Endothelial cell of umbilical vein (primary cell): ENCODE measurements at regions not wholly inside any gene's neighbourhood (a gene's known extent, or its start where the extent isn't known, plus 50 kb on each side); places are given as distances from the start of the nearest gene placed in this dataset.

Source experiments
- BruUV-seq: library from RNA; stranded (reverse); fragments of 400-500 nt; replicated peaks from 2 replicates; lab custom pipeline; 2021; lab: Mats Ljungman, UMichigan
- CTCF ChIA-PET: fragments of 300-600, 350-600 bp; sonication (Branson Sonifier 250); formaldehyde crosslinking; loops from one replicate; lab custom pipeline; 2021; ENCODE audit warnings: antibody characterized with exemption, inconsistent platforms; lab: Charles Lee
- POLR2A ChIA-PET: fragments of 300-600, 350-600 bp; sonication (Branson Sonifier 250); formaldehyde crosslinking; loops from one replicate; lab custom pipeline; 2021; ENCODE audit warnings: antibody characterized with exemption, inconsistent platforms; lab: Charles Lee
- DNase-seq: peaks from one replicate; pipeline ENCODE4 v3.0.0-alpha.2; 2011; ENCODE audit warnings: low read depth, low spot score
- FAIRE-seq: peaks from 2 replicates; lab custom pipeline; 2011; peaks lifted over from hg19 to GRCh38; lab: Jason Lieb, UNC
- H2AFZ ChIP-seq: 2 replicates; pipeline ENCODE4 v1.6.0; 2012; ENCODE audit warnings: low read depth, low read length, control low read depth, inconsistent platforms
- H3K27ac ChIP-seq: 2 replicates; pipeline ENCODE4 v1.5.1; 2011; ENCODE audit warnings: low read depth, mild to moderate bottlenecking, control low read depth, low read length, moderate library complexity; ENCODE audit not compliant: insufficient read depth
- H3K27me3 ChIP-seq, 2 experiments: 2 replicates each; pipeline versions ENCODE4 v1.6.0 to v1.6.1; 2011; ENCODE audit warnings: low read length in 2 of 2, mixed read lengths in 1 of 2; ENCODE audit not compliant: control insufficient read depth in 2 of 2, insufficient read depth in 2 of 2
- H3K36me3 ChIP-seq, 2 experiments: 2 replicates in 1 of 2; 3 replicates in 1 of 2; pipeline ENCODE4 v1.5.1; 2011; ENCODE audit warnings: low read length in 2 of 2, mild to moderate bottlenecking in 1 of 2, moderate library complexity in 1 of 2; ENCODE audit not compliant: control insufficient read depth in 2 of 2, insufficient read depth in 2 of 2; ENCODE audit errors: extremely low read depth in 1 of 2
- H3K4me1 ChIP-seq: 3 replicates; pipeline ENCODE4 v1.5.1; 2011; ENCODE audit warnings: mild to moderate bottlenecking, low read length; ENCODE audit not compliant: control insufficient read depth, insufficient read depth; ENCODE audit errors: extremely low read depth
- H3K4me2 ChIP-seq: 2 replicates; pipeline ENCODE4 v1.6.1; 2011; ENCODE audit warnings: low read length, control low read depth, mixed read lengths; ENCODE audit not compliant: insufficient read depth
- H3K4me3 ChIP-seq, 3 experiments: fragments of 200-600 bp in 1 of 3; sonication (generic), shearing (Covaris generic) in 1 of 3; replicated peaks in 1 of 3; 2 replicates each; pipeline ENCODE4 v1.5.1; 2011 to 2016; ENCODE audit warnings: control low read depth in 3 of 3, low read length in 3 of 3, mild to moderate bottlenecking in 2 of 3, inconsistent platforms in 1 of 3, low read depth in 1 of 3, moderate library complexity in 1 of 3; ENCODE audit not compliant: insufficient read depth in 1 of 3
- H3K79me2 ChIP-seq: 2 replicates; pipeline ENCODE4 v1.6.0; 2012; ENCODE audit warnings: low read length, inconsistent platforms; ENCODE audit not compliant: control insufficient read depth, insufficient read depth
- H3K9ac ChIP-seq: replicated peaks from 2 replicates; pipeline ENCODE3; 2011; ENCODE audit warnings: low read length, control low read depth; ENCODE audit not compliant: insufficient read depth; ENCODE audit errors: extremely low read depth
- H3K9me1 ChIP-seq: replicated peaks from 3 replicates; pipeline ENCODE4 v1.6.0; 2011; ENCODE audit warnings: mild to moderate bottlenecking, low read length; ENCODE audit not compliant: control insufficient read depth, insufficient read depth; ENCODE audit errors: extremely low read depth
- H3K9me3 ChIP-seq: replicated peaks from 2 replicates; pipeline ENCODE4 v1.5.1; 2012; ENCODE audit warnings: low read length, inconsistent platforms; ENCODE audit not compliant: control insufficient read depth, insufficient read depth
- H4K20me1 ChIP-seq: replicated peaks from 2 replicates; pipeline ENCODE3; 2011; ENCODE audit warnings: mild to moderate bottlenecking, low read length; ENCODE audit not compliant: control insufficient read depth, insufficient read depth; ENCODE audit errors: extremely low read depth
- CTCF ChIP-seq, 2 donors: IDR thresholded peaks; 1 replicate in 1 of 2; 2 replicates in 1 of 2; pipeline ENCODE4 v1.5.1; 2011; ENCODE audit warnings: low read length in 2 of 2, mild to moderate bottlenecking in 2 of 2, moderate library complexity in 2 of 2, control low read depth in 1 of 2, inconsistent platforms in 1 of 2, low read depth in 1 of 2; ENCODE audit not compliant: insufficient read depth in 1 of 2; ENCODE audit errors: extremely low read depth in 1 of 2
- EZH2 ChIP-seq: IDR thresholded peaks from 2 replicates; pipeline ENCODE4 v1.6.1; 2012; ENCODE audit warnings: borderline replicate concordance, low read depth, mild to moderate bottlenecking, moderate library complexity, low read length, inconsistent platforms; ENCODE audit not compliant: severe bottlenecking
- FOS ChIP-seq: IDR thresholded peaks from 2 replicates; pipeline ENCODE4 v1.6.1; 2011; ENCODE audit warnings: mild to moderate bottlenecking, low read length, moderate library complexity, borderline replicate concordance; ENCODE audit not compliant: insufficient read depth
- GATA2 ChIP-seq: IDR thresholded peaks from 2 replicates; pipeline ENCODE4 v1.7.0; 2011; ENCODE audit warnings: low read depth, mild to moderate bottlenecking, moderate library complexity, mixed read lengths, low read length; ENCODE audit not compliant: insufficient read length, insufficient read depth
- JUN ChIP-seq: IDR thresholded peaks from 2 replicates; pipeline ENCODE4 v1.6.1; 2011; ENCODE audit warnings: borderline replicate concordance, low read depth; ENCODE audit not compliant: insufficient read length, insufficient read depth
- MAX ChIP-seq: IDR thresholded peaks from 2 replicates; pipeline ENCODE4 v1.6.1; 2011; ENCODE audit not compliant: insufficient read depth, insufficient read length
- MYC ChIP-seq: IDR thresholded peaks from one replicate; pipeline ENCODE4 v1.6.1; 2011; ENCODE audit warnings: mild to moderate bottlenecking, low read depth, low read length
- POLR2A ChIP-seq: IDR thresholded peaks from 2 replicates; pipeline ENCODE4 v1.6.1; 2012; ENCODE audit warnings: low read depth, mild to moderate bottlenecking, control low read depth, low read length
- POLR2AphosphoS5 ChIP-seq: IDR thresholded peaks from 2 replicates; pipeline ENCODE4 v1.6.1; 2012; ENCODE audit warnings: low read depth, mild to moderate bottlenecking, control low read depth, low read length, moderate library complexity; ENCODE audit not compliant: insufficient read depth
- dilution Hi-C: fragments of 300-500 bp; cut with MboI; formaldehyde crosslinking; loops from one replicate; pipeline ENCODE4 v1.15.0; 2019; ENCODE audit warnings: low sequenced_read_pairs; ENCODE audit not compliant: extremely low pct_ligation_motif_present
- intact Hi-C: fragments of 100-400 bp; cut with micrococcal nuclease; formaldehyde crosslinking; loops from one replicate; pipeline ENCODE4 v1.10.0; 2022

- H3K4me3 ChIP-seq = no peak overlapping the region
- H3K36me3 ChIP-seq = no peaks in the 10 kb centered on the region
- DNase-seq (peak; percentile 47), FAIRE-seq (no peak)
- no peaks in the 10 kb centered on the region for H4K20me1 ChIP-seq
- no peaks in the 10 kb centered on the region for H3K79me2 ChIP-seq
- H2AFZ ChIP-seq = no peak overlapping the region
- H3K9ac ChIP-seq = no peak overlapping the region
- no peak overlapping the region for H3K4me2 ChIP-seq
- no peaks in the 10 kb centered on the region for H3K9me3 ChIP-seq
- dilution Hi-C loops (no loop called here), intact Hi-C loops (loop anchor here (1.0 kb wide), 2 partner anchors 964 to 1433 kb away; no protein-coding TSS in a partner anchor)
- no peaks in the 10 kb centered on the region for H3K27me3 ChIP-seq
- TF ChIP-seq CTCF (IDR thresholded peaks at IDR 0.05; ENCODE audit: extremely low read depth in 1 of 2, insufficient read depth in 1 of 2, low read depth in 1 of 2, low read length in 2 of 2) (peak in 1 of 2 donors; percentile 5), POLR2AphosphoS5 (no peak)
- no peak overlapping the region for H3K27ac ChIP-seq
- POLR2A ChIA-PET = no interaction called here
- H3K4me1 ChIP-seq = no peaks in the 10 kb centered on the region
- CTCF ChIA-PET = interaction anchor here (0.5 to 4.5 kb wide), 6 partner anchors 13 to 1665 kb away, joined by 3 to 109 read pairs (median 4); no protein-coding TSS in a partner anchor
- no peaks in the 10 kb centered on the region for H3K9me1 ChIP-seq
- BruUV-seq = no TSS peak
These were observed 127.6 kb upstream of the NMUR2 start for GRCh38 chr5:152532714-152533113.

GRCh38 chr5:152534641-152535040 is 129.6 kb upstream of the NMUR2 start:
- no peaks in the 10 kb centered on the region for H4K20me1 ChIP-seq
- H3K36me3 ChIP-seq = no peaks in the 10 kb centered on the region
- no TSS peak for BruUV-seq
- no peaks in the 10 kb centered on the region for H3K27me3 ChIP-seq
- ChIA-PET CTCF (interaction anchor here (4.5 kb wide), 1 partner anchor 1430 kb away, joined by 109 read pairs; no protein-coding TSS in a partner anchor), POLR2A (no interaction called here)
- H3K27ac ChIP-seq = no peak overlapping the region
- no peak for DNase-seq
- dilution Hi-C loops = no loop called here
- H2AFZ ChIP-seq = no peak overlapping the region
- no peaks in the 10 kb centered on the region for H3K9me1 ChIP-seq
- no peak overlapping the region for H3K4me3 ChIP-seq
- H3K4me1 ChIP-seq = no peaks in the 10 kb centered on the region
- no peak overlapping the region for H3K4me2 ChIP-seq
- TF ChIP-seq POLR2A (no peak), MAX (no peak), EZH2 (no peak), CTCF (IDR thresholded peaks at IDR 0.05; ENCODE audit: extremely low read depth in 1 of 2, insufficient read depth in 1 of 2, low read depth in 1 of 2, low read length in 2 of 2) (no peak), MYC (no peak), JUN (no peak), POLR2AphosphoS5 (no peak), GATA2 (no peak), FOS (no peak)
- no peak overlapping the region for H3K9ac ChIP-seq
- no peak for FAIRE-seq
- intact Hi-C loops = no loop called here
- no peaks in the 10 kb centered on the region for H3K9me3 ChIP-seq
- H3K79me2 ChIP-seq = no peaks in the 10 kb centered on the region
